Fibroblast of pulmonary artery (primary cell): ENCODE measurements at regions not wholly inside any gene's neighbourhood (a gene's known extent, or its start where the extent isn't known, plus 50 kb on each side); places are given as distances from the start of the nearest gene placed in this dataset.
"Not testable (repeated sequence)": the region's sequence is repeated elsewhere in the genome, so short reads cannot be mapped to it uniquely, and the experiment has no call there.

ENCODE experiments used
- DNase-seq: peaks from one replicate; pipeline ENCODE4 v3.0.0-alpha.2; 2010; ENCODE audit warnings: low read depth
- H3K4me3 ChIP-seq: replicated peaks from 2 replicates; pipeline ENCODE4 v1.5.1; 2011; ENCODE audit warnings: low read depth, mild to moderate bottlenecking, control low read depth, low read length, moderate library complexity
- TF ChIP-seq, protein P1 (sequence below): IDR thresholded peaks from 2 replicates; pipeline ENCODE4 v1.5.1; 2011; ENCODE audit warnings: mild to moderate bottlenecking, control low read depth, low read length, inconsistent platforms; ENCODE audit errors: missing control alignments

DNA sequence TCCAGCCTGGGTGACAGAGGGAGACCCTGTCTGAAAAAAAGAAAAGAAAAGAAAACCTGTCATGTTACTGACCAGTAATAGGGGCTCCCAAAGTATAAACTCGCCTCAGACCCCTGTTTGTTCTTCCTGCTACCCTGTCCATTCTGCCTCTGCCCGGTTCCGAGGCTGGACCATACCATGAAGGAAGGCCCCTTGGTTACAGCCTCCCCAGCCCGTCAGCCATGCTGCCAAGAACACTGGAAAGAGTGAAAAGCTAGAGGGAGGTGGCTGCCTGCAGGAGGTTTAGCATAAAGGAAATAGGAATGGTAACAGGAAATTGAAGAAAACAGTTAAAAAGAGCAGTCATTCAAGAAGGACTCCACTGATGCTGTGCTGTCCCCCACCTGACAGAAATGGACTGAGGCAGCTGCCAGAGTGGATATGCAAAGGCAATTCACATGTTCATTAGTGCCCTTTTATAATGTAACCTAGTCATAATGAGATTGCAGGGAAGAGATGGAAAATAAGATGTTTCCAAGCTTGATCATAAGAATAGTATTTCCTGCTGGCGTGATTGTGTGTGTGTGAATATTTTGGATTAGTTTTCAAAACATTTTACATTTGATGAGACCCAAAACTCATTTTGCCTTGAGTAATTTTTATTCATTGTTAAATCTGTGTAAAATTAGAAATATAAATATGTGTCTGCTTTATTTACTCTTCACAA is 102.6 kb downstream of the GOSR1 start:
- TF ChIP-seq, protein P1, sequence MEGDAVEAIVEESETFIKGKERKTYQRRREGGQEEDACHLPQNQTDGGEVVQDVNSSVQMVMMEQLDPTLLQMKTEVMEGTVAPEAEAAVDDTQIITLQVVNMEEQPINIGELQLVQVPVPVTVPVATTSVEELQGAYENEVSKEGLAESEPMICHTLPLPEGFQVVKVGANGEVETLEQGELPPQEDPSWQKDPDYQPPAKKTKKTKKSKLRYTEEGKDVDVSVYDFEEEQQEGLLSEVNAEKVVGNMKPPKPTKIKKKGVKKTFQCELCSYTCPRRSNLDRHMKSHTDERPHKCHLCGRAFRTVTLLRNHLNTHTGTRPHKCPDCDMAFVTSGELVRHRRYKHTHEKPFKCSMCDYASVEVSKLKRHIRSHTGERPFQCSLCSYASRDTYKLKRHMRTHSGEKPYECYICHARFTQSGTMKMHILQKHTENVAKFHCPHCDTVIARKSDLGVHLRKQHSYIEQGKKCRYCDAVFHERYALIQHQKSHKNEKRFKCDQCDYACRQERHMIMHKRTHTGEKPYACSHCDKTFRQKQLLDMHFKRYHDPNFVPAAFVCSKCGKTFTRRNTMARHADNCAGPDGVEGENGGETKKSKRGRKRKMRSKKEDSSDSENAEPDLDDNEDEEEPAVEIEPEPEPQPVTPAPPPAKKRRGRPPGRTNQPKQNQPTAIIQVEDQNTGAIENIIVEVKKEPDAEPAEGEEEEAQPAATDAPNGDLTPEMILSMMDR = no peak
- DNase-seq = no peak
- H3K4me3 ChIP-seq = no peak overlapping the region

DNA sequence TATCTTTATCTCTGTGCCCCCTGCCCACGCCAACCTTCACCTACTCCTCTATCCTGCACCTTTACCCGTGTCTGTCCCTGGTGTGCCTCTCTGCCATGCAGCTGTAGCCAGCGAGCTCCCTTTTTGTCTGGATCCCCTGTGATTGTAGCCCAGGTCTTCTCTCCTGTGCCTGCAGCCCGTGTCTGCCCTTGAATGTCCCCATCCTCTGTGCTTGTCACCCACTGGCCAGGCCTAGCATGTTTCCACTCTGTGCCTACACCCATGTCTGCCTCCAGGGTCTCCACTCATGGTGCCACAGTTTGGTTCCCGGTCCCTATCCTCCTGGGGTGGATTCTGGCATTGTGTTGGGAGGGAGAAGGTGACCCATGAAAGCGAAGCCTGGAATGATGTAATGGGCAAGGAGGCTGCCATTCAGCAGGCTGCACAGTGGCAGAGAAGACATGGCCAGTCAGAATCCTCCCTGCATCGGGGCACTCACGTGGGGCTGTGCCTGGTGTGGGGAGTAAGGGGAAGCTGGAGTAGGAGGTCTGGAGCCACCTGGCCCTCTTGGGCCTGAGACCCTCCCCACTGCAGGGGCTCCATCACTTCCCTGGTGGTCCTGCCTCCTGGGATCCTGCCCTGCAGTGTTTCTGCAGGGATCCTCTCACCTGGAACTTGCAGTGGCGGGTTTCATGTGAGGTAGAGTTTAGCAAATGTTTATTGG is 101.0 kb downstream of the GOSR1 start:
- not testable (repeated sequence) for DNase-seq, H3K4me3 ChIP-seq
